G401.6 (cell line): ENCODE measurements at regions not wholly inside any gene's neighbourhood (a gene's known extent, or its start where the extent isn't known, plus 50 kb on each side); places are given as distances from the start of the nearest gene placed in this dataset.
A peak's percentile ranks its signal among the peaks of the same experiment; 100 is the strongest.

Experiments
- FAIRE-seq: peaks from 2 replicates; lab custom pipeline; 2012; peaks lifted over from hg19 to GRCh38; lab: Jason Lieb, UNC

- FAIRE-seq: no peak
These were observed 85.4 kb upstream of the THBS2 start for GRCh38 chr6:169339025-169339424.

DNA sequence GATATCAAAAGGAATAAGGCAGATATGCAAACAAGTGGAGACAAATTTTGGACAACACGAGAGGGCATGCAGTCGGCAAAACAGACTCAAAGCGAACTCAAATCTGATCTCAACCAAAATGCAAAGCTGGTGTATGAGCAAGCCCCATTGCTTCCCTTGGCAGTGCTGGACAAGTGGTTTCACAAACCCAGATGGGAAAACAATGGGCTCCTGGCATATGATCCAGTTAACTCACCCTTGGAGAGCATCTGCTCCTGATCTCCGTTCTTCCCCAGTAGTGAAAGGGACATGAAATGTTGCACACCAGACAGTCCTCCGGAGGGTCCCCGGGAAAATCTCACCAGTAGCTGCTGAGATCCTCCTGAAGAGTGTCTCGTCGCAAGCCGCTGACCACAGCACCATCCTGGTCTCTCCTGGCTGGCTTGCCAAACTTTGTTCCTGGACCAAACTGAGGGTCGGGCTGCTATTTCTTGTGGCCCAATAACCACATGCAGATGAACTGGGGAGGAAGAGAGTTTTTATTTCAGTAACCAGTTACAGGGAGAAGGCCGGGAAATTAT, 84.3 kb upstream of the THBS2 start:
- no peak for FAIRE-seq

DNA sequence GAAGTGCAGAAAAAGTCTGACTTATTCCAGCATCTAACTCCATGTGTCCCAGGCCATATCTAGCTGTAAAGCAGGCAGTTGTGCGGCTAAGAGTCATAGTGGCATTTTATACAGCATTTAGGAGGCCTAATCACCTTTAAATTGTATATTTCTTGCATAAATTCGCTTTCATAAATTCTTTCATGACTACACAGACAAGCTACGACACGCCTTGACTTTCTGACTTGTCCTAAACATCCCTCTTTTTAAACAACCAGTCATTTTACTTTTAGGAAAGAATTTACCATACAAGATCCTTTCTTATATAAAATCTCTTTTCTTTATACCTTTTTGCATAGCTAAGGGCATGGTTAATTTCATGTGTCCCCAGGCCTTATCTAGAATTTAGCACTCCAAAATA, 81.7 kb upstream of the THBS2 start:
- FAIRE-seq: no peak

DNA sequence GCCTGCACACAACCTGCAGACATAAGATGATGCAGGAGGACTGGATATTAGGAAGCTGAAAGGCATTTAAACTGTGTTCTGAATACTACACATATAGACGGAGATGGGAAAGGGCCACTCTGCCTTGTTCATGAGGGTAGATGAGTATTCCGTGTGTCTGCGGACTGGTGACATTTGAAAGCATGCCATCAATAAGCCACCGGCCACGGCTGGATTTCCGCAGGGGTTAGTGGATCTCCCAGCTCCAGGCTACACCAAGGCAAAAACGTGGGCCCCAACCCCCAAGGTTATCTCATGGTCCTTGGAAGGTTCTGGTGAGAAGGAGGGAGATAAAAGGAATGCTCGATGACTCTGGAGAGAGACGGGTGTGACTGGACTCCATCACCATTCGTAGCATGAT, 78.6 kb upstream of the THBS2 start:
- no peak for FAIRE-seq

DNA sequence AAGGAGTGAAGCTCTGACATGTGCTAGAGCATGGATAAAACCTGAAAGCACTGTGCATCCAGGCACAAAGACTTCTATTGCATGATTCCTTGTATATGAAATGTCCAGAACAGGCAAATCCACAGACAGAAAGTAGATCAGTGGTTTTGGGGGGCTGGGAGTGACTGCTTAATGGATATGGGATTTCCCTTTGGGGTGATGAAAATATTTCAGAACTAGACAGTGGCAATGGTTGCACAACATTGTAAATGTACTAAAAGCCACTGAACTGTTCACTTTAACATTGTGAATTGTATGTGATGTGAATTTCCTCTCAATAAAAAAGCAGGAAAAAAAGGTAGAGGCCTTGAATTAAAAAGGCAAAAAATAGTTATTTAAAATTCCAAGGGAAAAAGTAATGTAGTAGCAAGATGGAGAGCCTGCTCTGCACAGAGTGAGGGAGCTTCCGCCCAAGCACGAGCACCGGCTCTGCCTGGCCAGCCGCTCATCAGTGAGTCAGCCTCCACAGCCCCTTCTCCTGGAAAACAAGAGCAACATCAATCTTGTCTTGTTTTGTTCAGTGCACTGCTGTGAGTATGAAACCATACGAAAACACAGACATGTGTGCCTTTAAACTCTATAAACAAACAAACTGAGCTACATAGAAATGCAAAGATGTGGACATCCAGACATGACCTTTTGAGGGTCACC, 74.6 kb upstream of the THBS2 start:
- no peak for FAIRE-seq

DNA sequence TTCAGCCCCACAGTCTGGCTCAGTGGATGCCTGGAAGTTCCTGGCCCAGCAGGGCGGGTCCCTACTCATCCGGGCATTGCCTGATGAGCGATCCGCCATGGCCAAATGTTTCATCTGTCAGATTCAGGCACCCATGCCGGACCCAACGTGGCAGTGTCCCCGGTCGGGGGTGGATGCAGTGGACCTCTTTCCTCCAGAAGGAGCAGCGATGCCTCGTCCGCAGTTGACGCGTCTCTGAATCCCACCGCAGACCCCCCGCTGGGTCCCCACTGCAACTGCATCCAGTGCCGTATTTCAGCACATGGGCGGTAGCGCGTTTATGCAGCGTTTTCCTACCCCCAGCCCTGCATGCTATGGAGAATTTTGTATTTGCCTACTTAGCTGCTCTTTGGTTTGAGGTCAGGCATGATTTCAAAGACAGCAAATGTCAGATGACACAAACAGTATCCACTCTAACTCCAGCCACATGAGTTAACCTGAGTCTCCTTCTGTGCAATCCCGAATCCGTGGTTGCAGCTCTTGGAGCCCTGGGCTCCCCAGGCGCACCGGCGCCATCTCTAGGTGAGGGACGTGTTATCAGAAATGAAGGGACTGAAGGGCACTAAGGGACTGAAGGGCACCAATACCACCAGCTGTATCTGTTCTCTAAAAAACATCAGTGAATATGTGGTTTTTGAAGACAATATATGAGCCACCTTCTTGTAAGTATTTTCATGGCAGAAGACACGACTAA, 72.6 kb upstream of the THBS2 start:
- FAIRE-seq: peak; percentile 8

DNA sequence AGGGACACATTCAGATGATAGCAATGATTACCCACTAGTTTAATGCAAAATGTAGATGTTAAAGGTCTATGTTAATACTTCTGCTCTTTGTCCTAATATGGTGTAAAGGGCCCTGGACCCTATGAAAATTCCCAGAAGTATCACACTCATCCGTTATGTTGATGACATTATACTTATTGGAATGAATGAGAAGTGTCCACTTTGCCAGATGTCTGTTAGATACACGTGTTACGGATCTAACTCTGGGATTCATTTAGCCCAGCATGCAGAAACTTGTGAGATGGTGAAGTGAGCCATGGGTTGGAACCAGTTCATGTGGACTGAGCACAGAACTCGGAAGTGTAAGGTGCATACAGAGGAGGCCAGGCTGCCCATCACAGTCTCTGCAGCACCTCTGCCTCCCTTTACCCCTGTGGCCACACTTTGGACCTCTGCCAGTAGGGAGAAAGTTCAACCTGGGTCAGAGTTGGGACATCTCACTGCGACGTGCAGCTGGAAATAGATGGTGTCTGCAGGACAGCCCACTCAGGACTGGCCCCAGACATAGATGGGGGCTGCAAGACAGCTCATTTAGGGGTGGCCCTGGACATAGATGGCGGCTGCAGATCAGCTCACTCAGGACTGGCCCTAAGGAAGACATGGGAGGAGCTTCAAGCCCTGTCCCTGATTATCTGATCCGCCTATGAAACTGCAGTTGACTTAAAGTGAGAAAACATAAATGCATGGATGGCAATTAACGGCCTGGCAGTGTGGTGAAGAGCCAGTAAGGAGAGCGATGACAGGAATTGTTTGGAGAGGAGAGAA, 71.2 kb upstream of the THBS2 start:
- FAIRE-seq: no peak

GRCh38 chr6:169324086-169324485, 70.4 kb upstream of the THBS2 start:
- FAIRE-seq: no peak

- FAIRE-seq: no peak
These were observed 69.6 kb upstream of the THBS2 start for GRCh38 chr6:169323221-169323620.

GRCh38 chr6:169321546-169321945, 67.9 kb upstream of the THBS2 start:
- no peak for FAIRE-seq

DNA sequence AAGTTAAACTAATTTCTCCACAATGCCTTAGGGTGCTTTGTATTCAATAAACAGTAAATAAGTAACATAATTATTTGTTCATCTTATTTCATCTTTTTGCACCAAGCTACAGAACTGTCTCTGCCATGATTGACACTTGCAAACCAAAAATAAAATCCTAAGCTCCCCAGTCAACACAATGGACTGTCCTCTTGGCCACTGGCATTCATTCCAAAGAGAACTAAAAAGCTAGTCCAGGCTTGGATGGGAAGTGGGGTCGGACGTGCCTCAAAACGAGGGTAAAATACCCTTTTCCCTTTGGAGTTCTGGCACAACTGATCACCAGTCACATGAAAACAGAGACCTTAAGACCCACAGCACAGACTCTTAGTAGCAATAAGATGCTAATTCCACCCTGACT, 66.4 kb upstream of the THBS2 start:
- FAIRE-seq: no peak

GRCh38 chr6:169317441-169318202, 64.0 kb upstream of the THBS2 start:
- FAIRE-seq: no peak

GRCh38 chr6:169316651-169317050, 63.0 kb upstream of the THBS2 start:
- no peak for FAIRE-seq

GRCh38 chr6:169315830-169316614, 62.4 kb upstream of the THBS2 start:
- no peak for FAIRE-seq

DNA sequence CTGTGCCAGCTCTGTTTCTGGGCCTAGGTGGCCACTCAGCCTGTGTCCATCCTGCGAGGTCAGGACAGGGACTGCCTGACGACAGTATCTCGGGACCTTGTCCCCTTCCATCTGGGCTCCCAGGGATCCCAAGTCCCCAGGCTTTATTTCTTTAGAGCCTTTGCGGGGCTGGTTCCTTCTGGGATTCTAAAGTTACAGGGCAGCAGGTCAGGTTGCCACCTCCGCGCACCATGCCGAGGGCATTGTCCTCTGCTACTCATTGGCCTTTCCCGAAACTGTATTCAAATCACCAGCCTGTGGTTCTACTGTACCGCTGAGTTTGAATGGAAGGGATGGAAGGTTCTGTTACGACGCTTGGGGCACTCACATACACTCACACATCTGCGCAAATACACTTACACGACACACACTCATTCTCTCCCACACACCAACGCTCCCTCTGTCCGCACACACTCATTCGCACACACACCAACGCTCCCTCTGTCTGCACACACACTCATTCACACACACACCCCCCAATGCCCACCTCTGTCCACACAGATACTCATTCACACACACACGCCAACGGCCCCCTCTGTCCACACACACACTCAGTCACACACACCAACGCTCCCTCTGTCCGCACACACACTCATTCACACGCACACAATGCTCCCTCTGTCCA, 59.8 kb upstream of the THBS2 start:
- no peak for FAIRE-seq

DNA sequence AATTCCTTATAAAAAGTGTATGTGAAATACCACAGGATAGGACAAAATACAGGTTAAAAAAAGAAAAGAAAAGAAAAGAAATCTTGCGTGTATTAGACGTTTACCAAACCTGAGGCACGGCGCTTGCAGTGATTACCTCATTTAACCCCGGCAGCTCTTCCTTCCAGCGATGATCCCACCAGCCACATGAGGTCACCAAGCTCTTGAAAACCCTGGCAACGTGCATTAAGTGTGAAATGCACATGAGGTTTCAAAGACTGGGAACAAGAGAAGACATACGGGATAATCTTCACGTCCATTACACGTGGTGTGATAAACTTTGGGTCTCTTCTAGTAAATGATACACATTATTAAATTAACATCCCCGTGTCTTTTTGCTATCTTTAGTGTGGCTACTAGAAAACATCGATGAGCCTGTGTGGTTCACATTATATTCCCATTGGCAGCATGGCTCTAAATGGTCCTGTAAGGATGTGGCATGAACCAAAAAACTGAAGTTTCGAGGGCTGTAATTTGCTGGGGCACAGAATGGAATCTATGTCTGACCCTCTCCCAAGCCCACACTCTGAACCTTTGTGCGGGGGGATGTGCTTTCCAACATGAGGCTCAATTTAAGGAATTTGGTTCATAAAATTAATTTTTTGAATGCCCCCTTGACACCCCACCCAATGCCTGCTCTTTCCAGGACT, 59.2 kb upstream of the THBS2 start:
- FAIRE-seq: no peak

GRCh38 chr6:169310983-169311382, 57.3 kb upstream of the THBS2 start:
- FAIRE-seq: no peak
